Gastrocnemius medialis (tissue), 4 donors: ENCODE measurements at regions not wholly inside any gene's neighbourhood (a gene's known extent, or its start where the extent isn't known, plus 50 kb on each side); places are given as distances from the start of the nearest gene placed in this dataset.

Experiments used
- CTCF ChIP-seq, 5 experiments: fragments of 450-650 bp in 3 of 5; fragments of 200-600 bp in 2 of 5; sonication (generic) in 2 of 5; IDR thresholded peaks in 4 of 5; conservative IDR thresholded peaks in 1 of 5; 1 replicate in 4 of 5; 2 replicates in 1 of 5; pipeline ENCODE4 v1.5.1; 2016 to 2019; ENCODE audit warnings: antibody characterized with exemption in 5 of 5, mild to moderate bottlenecking in 3 of 5, moderate library complexity in 3 of 5
- POLR2A ChIP-seq, 2 donors: fragments of 450-650 bp; IDR thresholded peaks; one replicate each; pipeline ENCODE4 v1.6.1; 2017; ENCODE audit warnings: antibody characterized with exemption in 2 of 2, mild to moderate bottlenecking in 2 of 2, moderate library complexity in 2 of 2

- TF ChIP-seq CTCF (IDR thresholded peaks at IDR 0.05 in 4 of 5, conservative IDR thresholded peaks at IDR 0.05 in 1 of 5), result no peak
- no peak for TF ChIP-seq POLR2A (IDR thresholded peaks at IDR 0.05)
Measured at GRCh38 chr6:126616866-126617265, 277.0 kb downstream of the CENPW start.
